GM18873 (cell line): ENCODE measurements at regions not wholly inside any gene's neighbourhood (a gene's known extent, or its start where the extent isn't known, plus 50 kb on each side); places are given as distances from the start of the nearest gene placed in this dataset.

ENCODE experiments used
- ATAC-seq: cut with Tn5 transposase; IDR thresholded peaks from one replicate; pipeline ENCODE4 v1.9.1; 2021; ENCODE audit warnings: mild to moderate bottlenecking, moderate library complexity, moderate number of reproducible peaks; ENCODE audit not compliant: unreplicated experiment, low FRiP score

DNA sequence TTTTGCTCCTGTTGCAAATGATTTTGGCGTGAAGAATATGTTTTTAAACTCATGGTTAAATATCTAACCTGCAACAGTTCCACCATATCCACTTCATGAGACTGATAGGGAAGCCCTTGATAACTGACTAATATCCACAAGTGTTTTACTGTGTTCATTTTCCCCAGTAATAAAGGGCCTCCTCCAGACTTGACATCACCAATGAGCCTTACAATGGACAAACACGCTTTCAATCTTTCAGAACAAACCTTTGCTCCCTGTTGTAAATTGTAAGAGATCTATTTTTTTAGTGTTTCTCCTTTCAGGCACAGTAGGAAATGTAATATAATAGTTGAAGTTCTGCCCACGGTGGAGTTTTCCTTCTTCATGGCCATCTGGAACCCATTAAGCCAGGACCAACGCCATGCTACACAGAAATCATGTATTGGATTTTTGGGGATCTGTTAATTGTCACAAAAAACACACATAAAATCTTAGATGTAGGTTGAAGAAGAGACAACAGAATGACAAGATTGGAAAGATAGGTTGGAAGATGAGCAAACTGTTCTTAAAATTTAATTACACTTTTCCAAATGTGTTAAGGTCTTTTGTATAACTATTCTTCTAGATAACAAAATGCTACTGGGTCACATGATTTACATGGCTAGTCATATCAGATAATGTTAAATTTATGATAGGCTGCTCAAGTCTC, 1030.1 kb downstream of the FSTL5 start:
- no peak for ATAC-seq

DNA sequence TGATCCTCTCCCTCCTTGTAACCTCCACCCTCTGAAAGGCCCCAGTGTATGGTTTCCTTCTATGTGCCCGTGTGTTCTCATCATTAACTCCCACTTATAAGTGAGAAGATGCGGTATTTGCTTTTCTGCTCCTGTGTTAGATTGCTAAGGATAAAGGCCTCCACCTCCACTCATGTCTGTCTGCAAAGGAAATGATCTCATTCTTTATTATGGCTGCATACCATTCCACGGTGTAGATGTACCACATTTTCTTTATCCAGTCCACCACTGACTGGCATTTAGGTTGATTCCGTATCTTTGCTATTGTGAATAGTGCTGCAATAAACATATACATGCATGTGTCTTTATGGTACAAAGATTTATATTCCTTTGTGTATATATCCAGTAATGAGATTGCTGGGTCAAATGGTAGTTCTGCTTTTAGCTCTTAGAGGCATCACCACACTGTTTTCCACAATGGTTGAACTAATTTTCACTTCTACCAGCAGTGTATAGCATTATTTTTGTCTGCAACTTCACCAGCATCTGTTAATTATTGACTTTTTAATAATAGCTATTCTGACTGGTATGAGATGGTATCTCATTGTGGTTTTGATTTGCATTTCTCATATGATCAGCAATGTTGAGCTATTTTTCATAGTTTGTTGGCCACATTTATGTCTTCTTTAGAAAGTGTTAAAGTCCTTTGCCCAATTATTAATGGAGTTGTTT, 1030.9 kb downstream of the FSTL5 start:
- peak; percentile 91 for ATAC-seq

DNA sequence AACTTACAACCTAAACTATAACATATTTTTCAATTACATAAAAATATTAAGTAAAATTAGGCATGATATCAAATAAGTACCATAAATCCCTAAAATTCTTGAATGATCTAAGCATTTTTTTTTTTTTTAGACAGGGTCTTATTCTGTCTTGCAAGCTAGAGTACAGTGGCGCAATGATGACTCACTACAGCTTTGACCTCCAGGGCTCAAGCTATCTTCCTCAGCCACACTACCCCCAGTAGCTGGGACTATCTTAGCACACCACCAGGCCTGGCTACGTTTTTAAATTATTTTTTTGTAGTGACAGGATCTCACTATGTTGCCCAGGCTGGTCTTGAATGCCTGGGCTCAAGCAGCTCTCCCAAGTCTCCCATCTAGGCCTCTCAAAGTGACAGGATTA, 1042.3 kb downstream of the FSTL5 start:
- ATAC-seq, result no peak

DNA sequence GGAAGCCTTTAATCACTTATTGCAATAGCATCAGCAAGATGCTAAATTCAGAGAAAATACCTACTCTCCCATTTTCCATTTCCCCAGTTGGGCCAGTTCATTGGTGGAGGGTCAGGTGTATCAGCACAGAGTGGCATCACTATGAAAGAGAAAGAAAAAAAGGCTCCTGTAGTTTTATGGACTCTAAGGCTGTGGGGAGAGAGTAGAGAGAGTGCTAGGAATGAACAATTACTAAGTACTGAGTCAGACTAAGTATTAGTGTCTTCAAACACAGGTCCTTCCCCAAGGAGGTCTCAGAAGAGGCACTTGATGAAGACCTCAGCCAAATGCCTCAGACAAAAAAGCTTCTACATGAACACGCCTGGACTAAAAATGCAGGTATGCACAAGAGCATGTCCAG, 1061.9 kb downstream of the FSTL5 start:
- no peak for ATAC-seq

DNA sequence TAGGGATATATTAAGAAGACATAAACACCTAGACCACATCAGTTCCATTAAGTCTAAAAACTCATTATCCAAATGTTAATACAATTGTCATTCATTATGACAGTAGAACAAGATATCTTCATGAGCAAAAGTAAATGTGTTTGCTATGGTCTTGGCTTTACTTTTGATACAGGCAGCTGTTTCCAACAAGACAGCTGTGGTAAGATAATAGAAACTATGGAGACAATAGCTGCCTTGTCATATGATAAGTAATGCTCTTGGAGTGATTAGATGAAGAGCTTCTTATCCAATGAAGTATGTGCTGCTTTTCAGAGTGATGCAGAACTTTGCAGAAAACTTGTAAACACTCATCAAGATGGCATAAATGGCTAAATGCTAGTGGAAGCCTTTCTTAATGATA, 1066.0 kb downstream of the FSTL5 start:
- ATAC-seq, result no peak

DNA sequence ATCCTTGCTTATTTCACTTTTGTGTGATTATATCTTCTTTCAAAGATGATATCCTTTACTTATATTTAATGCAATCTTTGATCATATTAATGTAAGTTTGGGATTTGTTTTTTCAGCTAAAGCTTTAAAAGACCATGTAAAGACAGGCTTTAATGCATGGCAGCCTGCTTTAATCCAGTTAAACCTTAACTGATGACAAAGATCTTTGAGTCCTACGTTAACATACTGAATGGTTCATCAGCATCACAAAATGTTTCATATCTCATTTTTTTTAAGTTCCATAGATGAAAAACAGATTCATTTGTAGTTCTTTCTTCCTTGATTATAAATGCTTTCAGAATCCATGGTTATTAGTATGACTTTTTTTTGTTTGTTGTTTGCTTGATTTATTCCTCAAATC, 1102.8 kb downstream of the FSTL5 start:
- ATAC-seq, result no peak
